Prostate gland (tissue), 2 donors: ENCODE measurements at regions not wholly inside any gene's neighbourhood (a gene's known extent, or its start where the extent isn't known, plus 50 kb on each side); places are given as distances from the start of the nearest gene placed in this dataset.

Experiments used
- DNase-seq: peaks from one replicate; pipeline ENCODE4 v3.0.0-alpha.2; 2019; ENCODE audit warnings: low spot score
- H3K27ac ChIP-seq, 2 donors: fragments of 200-600 bp; sonication (generic); 2 replicates each; pipeline ENCODE4 v1.5.1; 2017 to 2019
- H3K27me3 ChIP-seq: fragments of 200-600 bp; sonication (generic); replicated peaks from 2 replicates; pipeline ENCODE4 v1.5.1; 2019; ENCODE audit not compliant: insufficient read depth
- H3K36me3 ChIP-seq, 2 donors: fragments of 200-600 bp; sonication (generic); 1 replicate in 1 of 2; 2 replicates in 1 of 2; pipeline versions ENCODE4 v1.5.1 to v1.8.1; 2017 to 2019
- H3K4me1 ChIP-seq: fragments of 200-600 bp; sonication (generic); replicated peaks from 2 replicates; pipeline ENCODE4 v1.5.1; 2019
- H3K4me3 ChIP-seq, 2 donors: fragments of 200-600 bp; sonication (generic); 2 replicates each; pipeline ENCODE4 v1.5.1; 2017 to 2019
- H3K9me3 ChIP-seq: fragments of 200-600 bp; sonication (generic); 2 replicates; pipeline ENCODE4 v1.5.1; 2017
- CTCF ChIP-seq, 4 experiments: fragments of 200-600 bp in 2 of 4; fragments of 450-650 bp in 2 of 4; sonication (generic) in 2 of 4; IDR thresholded peaks; 1 replicate in 3 of 4; 2 replicates in 1 of 4; pipeline ENCODE4 v1.5.1; 2016 to 2019; ENCODE audit warnings: antibody characterized with exemption in 4 of 4, mild to moderate bottlenecking in 2 of 4, moderate library complexity in 2 of 4
- POLR2A ChIP-seq: fragments of 450-650 bp; IDR thresholded peaks from one replicate; pipeline ENCODE4 v1.6.1; 2016; ENCODE audit warnings: antibody characterized with exemption, mild to moderate bottlenecking
- POLR2AphosphoS5 ChIP-seq: sonication (generic); formaldehyde crosslinking; IDR thresholded peaks from one replicate; pipeline ENCODE4 v1.6.1; 2017; ENCODE audit warnings: antibody characterized with exemption
- whole genome bisulfite sequencing: methylation state at CpG from one replicate; pipeline ENCODE4 v1.1.5; 2018; 5-methylcytosine and 5-hydroxymethylcytosine counted together
- intact Hi-C: fragments of 100-400 bp; cut with DNase I; formaldehyde crosslinking; loops from one replicate; pipeline ENCODE4 v1.14.2; 2022

- no peak for TF ChIP-seq CTCF (IDR thresholded peaks at IDR 0.05)
- Histone ChIP-seq H3K4me3 (no peak overlapping the region), H3K27ac (no peak overlapping the region), H3K27me3 (no peaks in the 10 kb centered on the region), H3K9me3 (no peaks in the 10 kb centered on the region), H3K4me1 (no peaks in the 10 kb centered on the region), H3K36me3 (no peaks in the 10 kb centered on the region)
- no peak for DNase-seq
- intact Hi-C loops, result no loop called here
- WGBS, result 80% methylated on average over 3 of the region's 3 CpGs
Measured at GRCh38 chr7:84484502-84485079, 290.0 kb upstream of the SEMA3A start.

- H3K4me1 ChIP-seq, result no peaks in the 10 kb centered on the region
- no peak for TF ChIP-seq POLR2A
- TF ChIP-seq POLR2AphosphoS5, result no peak
- TF ChIP-seq CTCF (IDR thresholded peaks at IDR 0.05), result no peak
- no peak for DNase-seq
- H3K36me3 ChIP-seq, result no peaks in the 10 kb centered on the region
- intact Hi-C loops, result no loop called here
- WGBS, result 85% methylated on average over 1 of the region's 1 CpG
- H3K4me3 ChIP-seq, result no peak overlapping the region
- no peaks in the 10 kb centered on the region for H3K9me3 ChIP-seq
- H3K27ac ChIP-seq, result no peak overlapping the region
- no peaks in the 10 kb centered on the region for H3K27me3 ChIP-seq
Measured at GRCh38 chr7:84482476-84482875, 287.9 kb upstream of the SEMA3A start.

GRCh38 chr7:84479059-84479458 lies 284.5 kb upstream of the SEMA3A start:
- Histone ChIP-seq H3K36me3 (no peaks in the 10 kb centered on the region), H3K9me3 (no peaks in the 10 kb centered on the region), H3K4me3 (no peak overlapping the region), H3K27me3 (no peaks in the 10 kb centered on the region), H3K27ac (no peak overlapping the region), H3K4me1 (no peaks in the 10 kb centered on the region)
- WGBS, result 89% methylated on average over 1 of the region's 1 CpG
- no peak for TF ChIP-seq POLR2AphosphoS5
- TF ChIP-seq CTCF (IDR thresholded peaks at IDR 0.05), result no peak
- no peak for TF ChIP-seq POLR2A
- DNase-seq, result no peak
- intact Hi-C loops, result no loop called here

GRCh38 chr7:84477786-84478478 lies 283.3 kb upstream of the SEMA3A start:
- no peaks in the 10 kb centered on the region for H3K9me3 ChIP-seq
- intact Hi-C loops, result no loop called here
- DNase-seq, result no peak
- no peak overlapping the region for H3K27ac ChIP-seq
- no peaks in the 10 kb centered on the region for H3K4me1 ChIP-seq
- H3K36me3 ChIP-seq, result no peaks in the 10 kb centered on the region
- TF ChIP-seq CTCF (IDR thresholded peaks at IDR 0.05) (no peak), POLR2A (no peak), POLR2AphosphoS5 (no peak)
- WGBS, result 74% methylated on average over 4 of the region's 4 CpGs
- H3K27me3 ChIP-seq, result no peaks in the 10 kb centered on the region
- no peak overlapping the region for H3K4me3 ChIP-seq

GRCh38 chr7:84474436-84474835 lies 279.8 kb upstream of the SEMA3A start:
- Histone ChIP-seq H3K9me3 (no peaks in the 10 kb centered on the region), H3K4me1 (no peaks in the 10 kb centered on the region), H3K27ac (no peak overlapping the region), H3K4me3 (no peak overlapping the region), H3K36me3 (no peaks in the 10 kb centered on the region), H3K27me3 (no peaks in the 10 kb centered on the region)
- TF ChIP-seq CTCF (IDR thresholded peaks at IDR 0.05), result no peak
- no peak for TF ChIP-seq POLR2A
- no peak for TF ChIP-seq POLR2AphosphoS5
- intact Hi-C loops, result no loop called here
- 19% methylated on average over 1 of the region's 1 CpG for WGBS
- no peak for DNase-seq
